NT2/D1 (cell line): ENCODE measurements at regions not wholly inside any gene's neighbourhood (a gene's known extent, or its start where the extent isn't known, plus 50 kb on each side); places are given as distances from the start of the nearest gene placed in this dataset.

ENCODE experiments used
- YY1 ChIP-seq: IDR thresholded peaks from 2 replicates; pipeline ENCODE4 v1.6.1; 2011; ENCODE audit not compliant: insufficient read length, insufficient read depth
- ZNF274 ChIP-seq: IDR thresholded peaks from 2 replicates; pipeline ENCODE4 v1.6.1; 2011; ENCODE audit warnings: mild to moderate bottlenecking, low read depth, low read length

- TF ChIP-seq ZNF274: no peak
- no peak for TF ChIP-seq YY1
Measured at GRCh38 chr5:82525626-82526025, 247.5 kb upstream of the RPS23 start.
